HFFc6 (cell line): ENCODE measurements at regions not wholly inside any gene's neighbourhood (a gene's known extent, or its start where the extent isn't known, plus 50 kb on each side); places are given as distances from the start of the nearest gene placed in this dataset.
A peak's percentile ranks its signal among the peaks of the same experiment; 100 is the strongest.

Experiments
- DNase-seq: peaks from one replicate; pipeline ENCODE4 v3.0.0-alpha.2; 2018
- H3K27ac Mint-ChIP-seq: 2 replicates; pipeline ENCODE4 v1.8.0; 2020; ENCODE audit warnings: mild to moderate bottlenecking, mixed read lengths
- H3K27me3 Mint-ChIP-seq: 2 replicates; pipeline ENCODE4 v1.8.0; 2021; ENCODE audit warnings: mild to moderate bottlenecking, moderate library complexity, mixed read lengths; ENCODE audit not compliant: insufficient read depth
- H3K36me3 Mint-ChIP-seq: 2 replicates; pipeline ENCODE4 v1.8.0; 2021; ENCODE audit warnings: low read depth, mixed read lengths
- H3K4me1 Mint-ChIP-seq: 2 replicates; pipeline ENCODE4 v1.8.0; 2020; ENCODE audit warnings: low read depth, mixed read lengths
- H3K4me3 Mint-ChIP-seq: 2 replicates; pipeline ENCODE4 v1.8.0; 2020; ENCODE audit warnings: mild to moderate bottlenecking, moderate library complexity, mixed read lengths
- H3K9me3 Mint-ChIP-seq: 2 replicates; pipeline ENCODE4 v1.8.0; 2020; ENCODE audit warnings: mild to moderate bottlenecking, mixed read lengths
- TF ChIP-seq, protein P1 (sequence below): fragments of 200-600 bp; sonication (generic); IDR thresholded peaks from 2 replicates; pipeline ENCODE4 v1.5.0; 2021; ENCODE audit warnings: antibody characterized with exemption, mild to moderate bottlenecking

GRCh38 chr2:168348076-168348475 lies 100.7 kb upstream of the STK39 start:
- Mint-ChIP-seq H3K36me3 (no peaks in the 10 kb centered on the region), H3K4me1 (peaks cover 20% of the 10 kb centered on the region), H3K4me3 (no peak overlapping the region), H3K27ac (no peak overlapping the region), H3K27me3 (no peaks in the 10 kb centered on the region; the same call in 1 of the 2 replicates), H3K9me3 (no peaks in the 10 kb centered on the region)
- peak; percentile 21 for DNase-seq
- TF ChIP-seq, protein P1, sequence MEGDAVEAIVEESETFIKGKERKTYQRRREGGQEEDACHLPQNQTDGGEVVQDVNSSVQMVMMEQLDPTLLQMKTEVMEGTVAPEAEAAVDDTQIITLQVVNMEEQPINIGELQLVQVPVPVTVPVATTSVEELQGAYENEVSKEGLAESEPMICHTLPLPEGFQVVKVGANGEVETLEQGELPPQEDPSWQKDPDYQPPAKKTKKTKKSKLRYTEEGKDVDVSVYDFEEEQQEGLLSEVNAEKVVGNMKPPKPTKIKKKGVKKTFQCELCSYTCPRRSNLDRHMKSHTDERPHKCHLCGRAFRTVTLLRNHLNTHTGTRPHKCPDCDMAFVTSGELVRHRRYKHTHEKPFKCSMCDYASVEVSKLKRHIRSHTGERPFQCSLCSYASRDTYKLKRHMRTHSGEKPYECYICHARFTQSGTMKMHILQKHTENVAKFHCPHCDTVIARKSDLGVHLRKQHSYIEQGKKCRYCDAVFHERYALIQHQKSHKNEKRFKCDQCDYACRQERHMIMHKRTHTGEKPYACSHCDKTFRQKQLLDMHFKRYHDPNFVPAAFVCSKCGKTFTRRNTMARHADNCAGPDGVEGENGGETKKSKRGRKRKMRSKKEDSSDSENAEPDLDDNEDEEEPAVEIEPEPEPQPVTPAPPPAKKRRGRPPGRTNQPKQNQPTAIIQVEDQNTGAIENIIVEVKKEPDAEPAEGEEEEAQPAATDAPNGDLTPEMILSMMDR: peak; percentile 73

GRCh38 chr2:168350380-168350779 lies 103.0 kb upstream of the STK39 start:
- H3K27me3 Mint-ChIP-seq: no peaks in the 10 kb centered on the region; the same call in 1 of the 2 replicates
- H3K4me3 Mint-ChIP-seq: no peak overlapping the region
- no peaks in the 10 kb centered on the region for H3K9me3 Mint-ChIP-seq
- no peak overlapping the region for H3K27ac Mint-ChIP-seq
- TF ChIP-seq, protein P1: no peak
- no peak for DNase-seq
- no peaks in the 10 kb centered on the region for H3K36me3 Mint-ChIP-seq
- H3K4me1 Mint-ChIP-seq: peaks cover 5% of the 10 kb centered on the region; the same call in 1 of the 2 replicates

DNA sequence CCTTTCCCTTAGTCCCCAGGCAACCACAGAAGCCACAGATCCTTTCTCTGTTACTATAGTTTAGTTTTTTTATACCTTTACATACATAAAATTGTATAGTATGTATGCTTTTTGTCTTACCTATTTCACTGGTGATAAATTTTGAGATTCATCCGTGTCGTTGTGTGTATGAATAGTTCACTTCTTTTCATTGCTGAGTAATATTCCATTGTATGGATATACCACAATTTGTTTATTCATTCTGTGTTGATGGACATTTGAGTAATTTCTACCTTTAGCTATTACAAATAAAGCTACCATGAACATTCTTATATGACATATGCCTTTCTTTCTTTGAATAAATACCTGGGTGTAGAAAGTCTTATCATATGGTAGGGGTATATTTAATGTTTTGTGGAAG lies 102.8 kb upstream of the CERS6 start:
- no peaks in the 10 kb centered on the region for H3K9me3 Mint-ChIP-seq
- H3K27me3 Mint-ChIP-seq: no peaks in the 10 kb centered on the region; the same call in 1 of the 2 replicates
- H3K36me3 Mint-ChIP-seq: no peaks in the 10 kb centered on the region
- no peak for DNase-seq
- no peak overlapping the region for H3K4me3 Mint-ChIP-seq
- no peak overlapping the region for H3K27ac Mint-ChIP-seq
- TF ChIP-seq, protein P1: no peak
- H3K4me1 Mint-ChIP-seq: no peaks in the 10 kb centered on the region

- Mint-ChIP-seq H3K27me3 (no peaks in the 10 kb centered on the region; the same call in 1 of the 2 replicates), H3K36me3 (no peaks in the 10 kb centered on the region), H3K4me3 (no peak overlapping the region), H3K27ac (no peak overlapping the region), H3K4me1 (no peaks in the 10 kb centered on the region), H3K9me3 (no peaks in the 10 kb centered on the region)
- DNase-seq: no peak
- TF ChIP-seq, protein P1: no peak
Measured at GRCh38 chr2:168354499-168354898, 101.6 kb upstream of the CERS6 start.

- Mint-ChIP-seq H3K36me3 (no peaks in the 10 kb centered on the region), H3K9me3 (no peaks in the 10 kb centered on the region), H3K27ac (no peak overlapping the region), H3K4me3 (no peak overlapping the region), H3K4me1 (no peaks in the 10 kb centered on the region), H3K27me3 (no peaks in the 10 kb centered on the region; the same call in 1 of the 2 replicates)
- DNase-seq: no peak
- TF ChIP-seq, protein P1: no peak
Measured at GRCh38 chr2:168355121-168355520, 101.0 kb upstream of the CERS6 start.
